SK-N-MC (cell line): ENCODE measurements at regions not wholly inside any gene's neighbourhood (a gene's known extent, or its start where the extent isn't known, plus 50 kb on each side); places are given as distances from the start of the nearest gene placed in this dataset.

Experiments
- EZH2 ChIP-seq: fragments of 200-600 bp; sonication (generic); IDR thresholded peaks from one replicate; pipeline ENCODE4 v1.6.1; 2017; ENCODE audit warnings: antibody characterized with exemption
- FOXP2 ChIP-seq: optimal IDR thresholded peaks from 2 replicates; pipeline ENCODE3; 2011; ENCODE audit warnings: mild to moderate bottlenecking, moderate library complexity; ENCODE audit not compliant: insufficient read depth; ENCODE audit errors: extremely low read length, control extremely low read depth
- POLR2AphosphoS5 ChIP-seq: IDR thresholded peaks from 2 replicates; pipeline ENCODE4 v1.6.1; 2012; ENCODE audit warnings: mild to moderate bottlenecking, low read depth, low read length, borderline replicate concordance

GRCh38 chr9:747567-747966 lies 93.9 kb upstream of the DMRT1 start:
- no peak for TF ChIP-seq EZH2
- no peak for TF ChIP-seq POLR2AphosphoS5
- no peak for TF ChIP-seq FOXP2
